Hippocampal formation (tissue), 2 donors: ENCODE measurements at regions not wholly inside any gene's neighbourhood (a gene's known extent, or its start where the extent isn't known, plus 50 kb on each side); places are given as distances from the start of the nearest gene placed in this dataset.

ENCODE experiments used
- DNase-seq, 2 donors: peaks; one replicate each; lab custom pipeline; 2025; lab: John Stamatoyannopoulos, UW

DNA sequence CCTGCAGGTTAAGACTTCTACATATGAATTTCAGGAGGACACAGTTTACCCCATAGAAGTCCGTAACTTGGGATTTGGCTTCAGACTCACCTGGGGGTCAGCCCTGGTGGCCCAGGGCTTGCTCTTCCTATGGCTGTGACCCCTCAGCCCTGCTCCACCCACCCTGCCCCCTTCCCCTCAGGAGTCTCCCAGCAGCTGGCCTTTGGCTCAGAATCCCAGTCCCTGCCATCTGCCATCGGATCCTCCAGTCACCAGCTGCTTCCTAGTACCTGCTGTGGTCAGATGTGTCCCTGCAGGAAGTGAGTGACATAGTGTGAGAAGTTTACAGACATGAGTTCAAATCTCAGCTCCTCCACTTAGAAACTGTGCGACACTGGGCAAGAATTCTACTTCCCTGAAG lies 332.6 kb downstream of the NPHP4 start:
- DNase-seq, result no peak

DNA sequence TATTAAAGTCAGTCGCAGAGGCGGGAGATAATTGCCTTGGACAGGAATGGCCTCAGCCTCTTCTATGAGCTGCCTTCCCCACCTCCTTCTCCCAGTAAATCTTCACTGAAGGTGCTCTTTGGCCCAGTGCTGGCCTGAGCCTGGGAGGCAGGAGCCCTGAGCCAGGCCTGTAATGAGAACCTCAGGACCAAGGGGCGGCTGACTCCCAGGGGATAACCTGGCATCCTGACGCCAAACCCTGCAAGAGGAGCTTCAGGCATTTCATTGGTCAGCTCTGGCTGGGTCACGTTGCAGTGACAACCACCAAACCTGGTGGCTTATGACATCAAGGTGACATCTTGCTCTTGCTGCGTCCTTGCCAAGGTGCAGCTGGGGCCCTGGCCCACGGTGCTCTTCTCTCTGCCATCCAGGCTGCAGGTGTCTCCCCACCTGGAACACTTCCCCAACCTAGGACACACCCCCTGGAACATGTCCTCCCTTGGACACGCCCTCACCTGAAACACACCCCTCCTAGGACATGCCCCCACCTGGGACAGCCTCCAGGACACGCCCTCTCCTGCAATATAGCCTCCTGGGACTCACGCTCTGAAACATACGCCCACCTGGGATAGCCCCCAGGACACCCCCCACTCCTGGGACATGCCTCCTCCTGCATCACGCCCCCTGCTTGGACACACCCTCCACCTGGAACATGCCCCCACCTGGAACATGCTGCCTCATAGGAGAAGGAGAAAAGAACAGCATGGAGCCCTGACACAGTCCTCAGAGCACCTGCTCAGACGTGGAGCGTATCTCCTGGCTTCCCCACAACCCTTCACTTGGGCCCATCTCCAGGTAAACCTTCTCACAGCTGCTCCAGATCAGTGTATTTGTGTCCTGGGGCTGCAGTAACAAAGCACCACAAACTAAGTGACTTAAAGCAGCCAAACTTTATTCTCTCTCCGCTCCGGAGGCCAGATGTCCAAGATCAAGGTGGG lies 333.6 kb downstream of the NPHP4 start:
- DNase-seq, result no peak

DNA sequence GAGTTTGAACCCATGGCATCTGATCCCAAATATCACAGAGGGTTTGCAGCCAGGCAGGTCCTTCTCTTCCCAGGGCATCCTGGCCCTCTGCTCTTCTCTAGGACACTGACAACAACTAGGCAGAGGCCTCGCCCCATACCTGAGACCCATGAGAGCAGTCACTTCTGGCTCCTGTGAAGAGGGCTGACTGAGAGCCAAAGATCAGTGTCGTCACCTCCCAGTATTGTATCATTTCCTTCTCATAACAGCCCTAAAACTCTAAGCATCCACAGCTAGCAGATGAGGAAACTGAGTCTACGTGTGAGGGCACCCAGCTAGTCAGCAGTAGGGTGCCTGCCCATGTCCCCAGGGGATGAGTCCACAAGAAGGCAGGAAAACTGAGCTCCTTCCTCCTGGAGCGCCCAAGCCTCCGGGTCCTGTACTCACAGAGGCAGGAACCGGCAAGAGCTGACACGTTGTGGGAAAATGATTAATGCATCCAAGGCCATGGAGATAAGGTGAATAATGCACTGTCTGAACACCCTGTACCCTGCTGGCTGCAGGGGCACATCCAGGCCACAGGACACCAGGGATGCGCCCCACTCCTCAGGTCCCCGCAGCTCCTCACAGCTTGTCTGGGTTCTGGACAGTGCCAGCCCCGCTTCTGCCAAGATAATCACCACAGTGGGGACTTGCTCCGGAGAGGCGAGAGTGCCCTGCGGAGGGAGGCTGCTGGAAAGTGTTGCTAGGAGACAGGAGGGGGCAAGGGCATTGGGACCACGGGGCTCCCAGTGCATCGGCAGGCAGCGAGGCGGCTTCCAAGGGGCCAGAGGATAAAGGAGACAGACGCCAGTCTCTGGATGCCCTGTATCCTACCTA lies 340.0 kb downstream of the NPHP4 start:
- peak in 1 of 2 donors; percentile 15 for DNase-seq

DNA sequence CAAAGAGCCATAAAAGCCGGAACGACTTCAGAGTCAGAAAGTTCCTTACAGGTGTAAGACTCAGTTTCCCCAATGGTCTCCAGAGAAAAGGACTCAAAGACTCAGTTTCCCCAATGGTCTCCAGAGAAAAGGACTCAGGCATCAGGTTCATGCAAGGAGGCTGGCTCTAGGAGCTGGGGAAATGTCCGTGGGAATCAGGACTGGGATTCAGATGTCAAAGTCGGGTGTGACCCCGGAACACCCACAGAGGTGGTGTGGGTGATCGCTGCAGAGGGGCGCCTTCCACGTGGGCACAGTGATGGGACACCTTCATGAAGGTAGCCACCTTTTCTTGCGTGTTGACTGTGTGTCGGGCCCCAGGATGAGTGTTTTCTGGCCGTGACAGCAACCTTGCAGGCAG lies 340.8 kb downstream of the NPHP4 start:
- DNase-seq, result no peak

DNA sequence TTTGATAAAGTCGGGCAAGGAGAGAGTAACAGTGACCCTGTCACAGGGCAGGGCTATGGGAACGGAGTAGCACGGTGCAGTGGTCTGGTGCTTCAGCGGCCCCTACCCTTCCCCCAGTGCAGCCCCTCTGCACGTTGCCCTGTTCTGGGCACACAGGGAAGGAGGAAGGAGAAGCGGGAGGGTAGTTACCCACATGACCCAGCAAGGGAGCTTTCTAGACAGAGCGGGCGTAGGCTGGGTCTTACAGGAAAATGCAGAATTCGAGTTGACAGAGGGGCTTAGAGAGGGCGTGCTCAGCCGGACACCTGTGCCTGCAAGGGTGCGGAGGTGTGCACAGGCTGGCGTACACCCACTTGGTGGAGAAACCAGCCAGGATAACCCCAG lies 341.2 kb downstream of the NPHP4 start:
- no peak for DNase-seq

DNA sequence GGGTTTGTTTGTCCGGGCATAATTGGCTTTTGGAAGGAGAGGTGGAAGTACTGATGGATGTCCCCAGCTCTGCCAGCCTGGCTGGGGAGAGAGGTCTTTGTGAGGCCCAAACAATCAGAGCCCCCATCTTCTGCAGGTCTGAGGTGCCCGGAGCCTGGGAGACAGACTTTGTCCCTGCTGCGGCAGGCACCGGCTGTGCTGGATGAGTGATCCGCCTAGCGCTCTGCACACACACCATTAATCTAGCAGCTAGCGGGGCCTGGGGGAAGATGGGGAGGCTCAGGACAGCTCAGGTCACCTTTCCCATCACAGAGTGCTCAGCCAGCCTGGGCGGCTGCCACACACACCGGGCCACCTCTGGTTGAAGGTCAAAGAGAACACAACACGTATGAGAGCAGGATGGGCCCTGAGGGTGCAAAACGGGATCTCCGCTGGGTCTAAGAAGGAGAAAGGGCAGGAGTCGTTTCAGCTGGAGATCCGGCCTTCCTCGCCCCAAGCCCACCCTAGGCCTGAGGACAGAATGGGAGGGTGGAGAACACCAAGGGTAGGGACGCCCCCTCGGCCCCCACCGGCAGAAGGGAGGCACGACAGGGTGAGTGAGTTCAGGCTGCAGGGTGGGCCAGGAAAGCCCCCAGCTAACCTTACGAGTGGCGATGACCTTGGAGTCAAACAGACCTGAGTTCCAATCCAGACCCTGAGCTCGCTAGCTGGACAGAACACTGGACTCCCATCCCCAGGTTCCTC lies 341.8 kb downstream of the NPHP4 start:
- DNase-seq, result no peak

DNA sequence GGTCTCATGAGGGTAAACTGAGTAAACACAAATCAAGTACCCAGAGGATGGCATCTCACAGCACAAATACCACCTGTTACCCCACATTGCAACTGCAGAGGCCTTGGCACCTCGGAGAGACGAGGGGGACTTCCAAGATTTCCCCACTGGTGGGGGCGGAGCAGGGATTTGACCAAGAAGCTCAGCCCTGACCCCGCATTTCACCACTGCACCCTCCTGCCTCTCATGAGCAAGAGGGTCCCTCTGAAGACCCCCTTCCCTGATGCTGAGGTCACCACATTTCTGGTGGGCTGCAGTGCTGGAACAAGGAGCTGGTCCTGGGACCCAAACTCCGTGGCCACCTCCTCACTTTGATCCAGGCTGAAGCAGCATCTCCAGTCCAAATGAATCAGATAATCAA lies 342.4 kb downstream of the NPHP4 start:
- DNase-seq, result no peak

DNA sequence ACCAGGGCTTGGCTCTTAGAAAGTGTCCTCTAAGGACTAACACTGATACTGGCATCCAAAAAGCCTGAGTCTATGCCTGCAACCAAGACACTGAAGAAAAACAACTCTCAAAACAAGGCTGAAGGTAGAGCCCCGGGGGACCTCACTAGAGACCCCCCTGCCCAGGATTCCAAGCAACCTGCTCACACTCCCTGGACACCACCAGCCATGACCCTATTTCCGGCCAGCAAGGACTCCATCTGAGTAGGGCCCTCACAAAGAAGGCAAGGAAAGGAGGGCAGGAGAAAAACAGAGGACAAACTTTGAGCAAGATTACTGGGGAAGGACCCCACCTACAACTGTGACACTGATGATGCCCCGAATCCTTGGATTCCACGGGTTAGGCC lies 343.1 kb downstream of the NPHP4 start:
- no peak for DNase-seq

DNA sequence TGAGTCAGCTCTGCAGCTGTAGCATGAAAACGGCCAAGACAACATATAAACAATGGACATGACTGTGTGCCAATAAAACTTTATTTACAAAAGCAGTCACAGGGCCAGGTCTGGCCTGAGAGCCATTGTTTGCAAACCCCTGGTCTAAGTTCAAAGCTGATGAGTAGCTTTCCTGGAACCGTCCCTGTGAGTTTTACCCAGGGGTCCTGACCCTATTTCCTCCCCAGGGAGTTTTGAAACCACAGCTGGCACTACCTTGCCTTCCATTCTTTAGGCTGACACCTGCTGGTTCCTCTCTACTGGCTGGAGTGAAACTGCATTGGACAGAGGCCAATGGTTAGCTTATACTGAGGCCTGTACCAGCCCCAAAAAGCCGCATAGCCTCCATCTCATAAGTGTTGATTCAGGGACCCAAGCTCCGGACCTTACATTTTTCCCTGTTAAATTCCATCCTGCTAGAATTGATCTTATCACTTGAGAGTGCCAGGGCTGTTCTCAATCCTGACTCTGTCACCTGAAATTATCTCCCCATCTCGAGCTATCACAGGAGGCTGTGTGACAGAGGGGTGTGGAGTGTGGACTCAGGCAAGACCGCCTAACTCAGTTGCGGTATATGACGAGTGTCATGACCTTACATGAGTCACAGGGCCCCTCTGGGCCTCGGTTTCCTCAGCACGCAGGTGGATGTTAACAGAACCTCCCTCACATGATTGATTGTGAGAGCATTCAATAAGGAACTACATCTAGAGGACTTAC lies 343.6 kb downstream of the NPHP4 start:
- DNase-seq, result no peak

DNA sequence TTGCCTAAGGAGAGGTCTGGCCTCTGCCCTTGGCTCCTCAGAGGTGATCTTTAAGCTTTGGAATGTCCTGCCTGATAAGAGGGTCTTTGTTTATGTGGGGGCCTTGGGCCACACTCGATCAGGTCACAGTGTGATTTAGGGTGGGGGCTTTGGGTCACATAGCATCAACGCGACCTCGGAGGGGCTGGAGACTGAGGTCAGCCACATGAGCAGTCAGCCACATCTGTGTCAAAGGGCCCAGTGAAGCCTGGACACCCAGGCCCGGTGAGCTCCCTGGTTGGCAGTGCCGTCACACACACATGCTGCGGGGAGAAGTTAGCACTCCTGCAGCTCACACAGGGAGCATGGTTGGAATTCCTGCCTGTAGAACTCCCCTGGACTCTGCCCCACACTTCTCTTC lies 345.0 kb downstream of the NPHP4 start:
- DNase-seq, result no peak

DNA sequence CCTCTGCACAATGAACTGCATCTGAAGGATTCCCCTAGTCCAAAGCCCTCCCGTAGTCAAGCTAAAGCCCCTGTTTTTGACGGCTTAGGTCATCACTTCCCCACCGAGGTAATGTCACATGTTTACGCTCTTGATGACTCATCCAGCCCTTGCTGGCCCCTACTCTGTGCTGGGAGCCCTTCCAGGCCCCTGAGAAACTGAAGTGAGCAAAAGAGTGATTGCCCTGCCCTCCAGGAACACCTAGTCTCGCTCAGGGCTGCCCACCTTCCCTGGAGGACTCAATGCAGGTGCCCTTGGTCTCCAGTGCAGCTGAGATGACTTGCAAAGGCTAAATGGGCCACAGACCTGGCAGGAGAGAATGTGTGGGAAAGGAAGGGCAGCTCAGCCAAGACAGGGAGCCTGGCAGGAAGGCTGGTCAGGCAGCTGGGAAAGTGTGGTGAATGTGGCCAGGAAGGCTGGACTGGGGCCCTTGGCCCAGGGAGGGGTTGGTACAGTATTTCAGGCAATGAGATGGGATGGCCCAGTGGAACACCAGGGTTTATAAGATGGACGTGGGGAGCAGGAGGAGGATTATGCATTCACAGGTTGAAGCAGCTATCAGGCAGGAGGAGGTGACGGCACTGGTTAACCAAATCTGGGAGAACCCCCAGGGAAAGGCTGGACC lies 345.6 kb downstream of the NPHP4 start:
- DNase-seq, result no peak

DNA sequence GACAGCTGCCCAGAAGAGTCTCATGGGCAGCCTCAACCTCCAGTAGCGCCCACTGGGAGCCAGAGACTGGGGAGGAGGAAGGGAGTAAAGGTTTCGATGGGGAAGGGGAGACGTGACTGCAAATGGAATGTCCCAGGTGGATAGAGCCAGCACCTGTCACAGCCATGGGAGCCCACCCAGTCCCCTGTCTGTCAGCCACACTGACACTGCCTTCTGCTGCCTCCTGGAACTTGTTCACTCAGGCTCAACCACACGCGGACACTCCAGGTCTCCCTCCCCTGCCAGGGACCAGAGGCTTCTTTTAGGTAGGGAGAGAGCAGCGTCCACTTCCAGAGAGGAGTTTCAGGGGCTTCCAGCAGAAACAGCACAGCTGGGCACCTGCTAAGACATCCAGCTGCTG lies 346.3 kb downstream of the NPHP4 start:
- DNase-seq, result no peak

DNA sequence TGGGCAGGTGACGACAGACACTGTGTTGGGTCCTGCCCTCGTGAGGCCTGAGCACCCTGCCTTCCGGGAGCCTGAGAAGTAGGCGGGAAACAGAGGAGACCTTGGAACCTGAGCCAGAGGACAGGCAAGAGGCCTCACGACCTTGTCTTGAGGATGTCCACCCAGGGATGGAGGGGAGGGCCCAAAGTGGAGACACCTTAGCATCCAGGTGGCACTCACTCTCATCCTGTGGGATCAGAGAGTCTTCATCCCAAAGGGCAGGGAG lies 347.2 kb downstream of the NPHP4 start:
- no peak for DNase-seq

DNA sequence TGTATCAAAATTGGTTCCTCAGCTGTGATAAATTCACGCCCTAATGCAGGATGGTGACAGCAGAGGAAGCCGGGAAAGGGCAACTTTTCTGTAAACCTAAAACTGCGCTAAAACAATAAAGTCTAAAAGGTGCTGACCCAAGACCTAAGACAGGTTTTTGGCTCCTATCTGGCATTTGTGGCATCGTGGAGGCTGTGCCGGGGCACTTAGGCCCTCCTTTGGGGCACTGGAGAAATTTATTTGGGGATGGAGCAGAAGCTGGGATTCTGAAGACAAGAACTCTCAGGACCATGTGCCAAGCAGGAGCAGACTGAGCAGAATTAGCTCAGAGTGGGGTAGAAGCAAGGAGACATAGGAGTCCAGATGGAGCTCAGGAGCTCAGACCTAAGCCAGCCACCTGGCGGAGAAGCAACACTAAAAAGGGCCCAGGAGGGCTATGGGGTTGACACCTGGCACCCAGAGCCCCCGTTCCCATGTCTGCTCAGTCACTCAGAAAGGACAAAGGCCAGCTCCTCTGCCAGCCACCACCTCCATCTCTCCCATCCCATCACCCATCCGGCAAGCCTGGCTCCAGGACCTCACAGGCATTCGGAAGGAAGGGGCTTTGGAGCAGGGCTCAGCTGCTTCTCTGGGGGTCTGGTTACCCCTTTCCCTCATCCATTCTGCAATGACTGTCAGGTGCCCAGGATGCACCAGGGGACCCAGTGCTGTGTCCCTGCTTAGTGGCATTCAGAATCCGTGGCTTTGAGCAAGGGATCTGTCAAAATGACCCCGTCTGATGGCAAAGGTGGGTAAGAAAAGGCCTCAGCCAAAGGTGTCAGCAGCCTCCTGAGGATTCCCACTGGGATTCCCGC lies 347.7 kb downstream of the NPHP4 start:
- DNase-seq, result no peak

DNA sequence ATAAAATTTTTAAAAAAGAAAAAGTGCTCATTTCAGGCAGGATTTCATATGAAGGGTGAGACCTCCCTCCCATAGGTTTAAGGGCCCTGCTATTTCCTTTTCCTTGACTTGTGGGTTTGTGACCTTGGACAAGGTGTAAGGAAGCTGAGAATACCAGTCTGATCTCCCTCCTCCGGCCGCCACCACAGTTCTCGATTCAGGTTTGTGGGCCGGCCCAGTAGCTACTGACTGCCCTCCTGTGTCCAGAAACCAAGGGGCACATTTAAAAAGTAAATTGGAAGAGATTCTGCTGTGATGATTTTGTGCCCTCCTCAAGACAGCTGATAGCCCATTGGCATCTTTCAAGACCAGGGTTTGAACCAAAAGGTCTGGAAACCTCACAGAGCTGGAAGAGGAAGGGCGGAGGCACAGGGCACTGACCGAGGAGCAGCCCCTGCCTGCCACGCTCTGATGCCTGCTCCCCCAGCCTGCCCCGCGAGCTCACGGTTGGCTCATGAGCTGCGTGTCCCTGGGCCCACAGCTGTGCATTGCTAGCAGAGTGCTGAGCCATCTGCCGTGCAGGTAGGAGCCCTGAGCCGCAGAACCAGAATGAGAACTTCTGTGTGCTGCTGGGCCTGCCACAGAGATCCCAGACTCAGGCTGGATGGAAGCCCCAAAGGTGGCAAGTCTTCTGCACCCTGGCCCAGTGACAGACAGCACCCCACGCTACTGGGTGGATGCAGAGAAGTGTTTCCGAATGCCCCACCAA lies 348.7 kb downstream of the NPHP4 start:
- no peak for DNase-seq

DNA sequence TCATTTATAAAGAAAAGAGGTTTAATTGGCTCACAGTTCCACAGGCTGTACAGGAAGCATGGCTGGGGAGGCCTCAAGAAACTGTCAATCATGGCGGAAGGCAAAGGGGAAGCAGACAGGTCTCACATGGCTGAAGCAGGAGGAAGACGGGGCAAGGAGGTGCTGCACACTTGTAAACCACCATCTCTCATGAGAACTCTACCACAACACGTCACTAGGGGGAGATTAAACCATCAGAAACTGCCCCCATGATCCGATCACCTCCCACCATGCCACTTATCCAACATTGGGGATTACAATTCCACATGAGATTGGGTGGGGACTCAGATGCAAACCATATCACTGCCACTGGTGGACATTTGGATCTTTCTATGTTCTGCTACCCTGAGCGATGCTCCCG lies 351.4 kb downstream of the NPHP4 start:
- DNase-seq, result no peak

DNA sequence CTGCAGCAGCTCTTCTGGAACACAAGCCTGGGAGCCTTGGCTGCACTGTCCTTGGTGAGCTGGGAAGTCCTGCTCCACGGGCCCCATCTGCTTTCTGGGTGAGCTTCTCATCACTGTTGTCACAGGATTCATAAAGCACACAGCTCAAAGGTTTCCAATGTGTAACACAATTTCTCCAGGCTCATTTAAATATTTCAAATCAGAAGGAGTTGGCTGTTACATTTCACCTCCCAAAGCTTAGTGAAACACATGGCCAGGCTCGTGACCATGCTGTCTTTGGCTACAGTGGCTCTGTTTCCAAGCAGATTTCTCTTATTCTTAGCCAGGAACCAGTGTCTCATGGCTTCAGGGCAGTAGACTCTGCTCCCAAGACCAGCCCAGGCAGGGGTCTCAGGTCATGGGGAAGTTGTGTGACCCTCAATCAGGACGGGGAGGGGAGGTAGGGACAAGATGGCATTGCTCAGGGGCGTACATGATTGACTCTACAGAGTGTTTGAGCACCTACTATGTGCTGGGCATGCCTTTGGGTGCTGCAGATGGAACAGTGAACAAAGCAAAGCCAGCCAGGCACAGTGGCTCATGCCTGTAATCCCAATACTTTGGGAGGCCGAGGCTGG lies 353.0 kb downstream of the NPHP4 start:
- DNase-seq, result no peak

DNA sequence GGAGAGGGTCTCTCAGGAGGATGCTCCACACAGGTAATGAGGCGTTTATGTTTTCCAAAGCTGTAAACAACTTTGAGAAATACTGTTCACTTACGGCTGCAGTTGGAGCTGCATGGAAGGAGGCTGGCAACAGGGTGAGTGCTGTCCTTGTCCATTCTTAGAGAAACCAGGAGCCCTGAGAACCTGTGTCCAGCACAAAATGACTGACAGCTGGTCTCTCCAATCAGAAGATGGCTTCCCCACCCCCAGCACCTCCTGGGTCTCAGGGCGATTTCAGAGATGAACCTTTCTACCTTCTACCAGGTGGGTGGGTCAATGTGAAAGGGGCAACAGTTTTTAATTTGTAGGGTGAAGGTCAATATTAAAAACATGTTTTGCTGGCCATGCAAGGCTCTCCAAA lies 353.6 kb downstream of the NPHP4 start:
- no peak for DNase-seq

DNA sequence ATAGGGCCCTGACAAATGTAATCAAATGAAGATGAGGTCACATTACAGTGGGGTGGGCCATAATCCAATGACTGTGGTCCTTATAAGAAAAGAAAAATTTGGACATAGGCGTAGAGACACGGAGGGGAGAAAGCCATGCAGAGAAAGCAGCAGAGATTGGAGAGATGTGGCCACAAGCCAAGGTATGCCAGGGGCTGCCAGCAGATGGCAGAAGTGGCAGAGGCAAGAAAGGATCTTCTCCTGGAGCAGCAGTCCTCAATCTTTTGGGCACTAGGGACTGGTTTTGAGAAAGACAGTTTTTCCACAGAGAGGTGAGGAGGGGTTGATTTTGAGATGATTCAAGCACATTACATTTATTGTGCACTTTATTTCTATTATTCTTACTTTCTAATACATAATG lies 355.1 kb downstream of the NPHP4 start:
- no peak for DNase-seq
